IMR-90 (cell line): ENCODE measurements at regions not wholly inside any gene's neighbourhood (a gene's known extent, or its start where the extent isn't known, plus 50 kb on each side); places are given as distances from the start of the nearest gene placed in this dataset.

Experiments
- ATAC-seq: fragments of 200-7000 bp; cut with Tn5 transposase; 2 replicates; pipeline ENCODE4 v1.9.1; 2020; ENCODE audit warnings: low read depth, mild to moderate bottlenecking, moderate library complexity
- BruUV-seq: library from RNA; stranded (reverse); fragments of 400-500 nt; replicated peaks from 2 replicates; lab custom pipeline; 2021; lab: Mats Ljungman, UMichigan
- CTCF ChIA-PET: fragments of 300-600 bp; formaldehyde crosslinking; extraction: SDS; loops from one replicate; lab custom pipeline; 2021; ENCODE audit warnings: antibody characterized with exemption; lab: Yijun Ruan, JAX
- POLR2A ChIA-PET: fragments of 300-600 bp; sonication (Branson Sonifier 250); formaldehyde crosslinking; loops from one replicate; lab custom pipeline; 2022; ENCODE audit warnings: antibody characterized with exemption; ENCODE audit not compliant: unreplicated experiment; lab: Charles Lee
- DNase-seq: peaks from one replicate; pipeline ENCODE4 v3.0.0; 2013
- H2AFZ ChIP-seq: replicated peaks from 2 replicates; pipeline ENCODE3; 2013; ENCODE audit warnings: low read length, mild to moderate bottlenecking; ENCODE audit not compliant: poor library complexity
- H2AK5ac ChIP-seq: 2 replicates; pipeline ENCODE4 v1.6.1; 2013; ENCODE audit warnings: low read depth, low read length, inconsistent platforms
- H2AK9ac ChIP-seq: replicated peaks from 2 replicates; pipeline ENCODE3; 2013; ENCODE audit warnings: mild to moderate bottlenecking, low read depth, low read length, moderate library complexity; ENCODE audit not compliant: poor library complexity
- H2BK120ac ChIP-seq: 2 replicates; pipeline ENCODE4 v1.6.1; 2013; ENCODE audit warnings: low read depth, low read length, inconsistent platforms
- H2BK15ac ChIP-seq: 3 replicates; pipeline ENCODE4 v1.6.1; 2013; ENCODE audit warnings: low read depth, low read length, inconsistent platforms
- H2BK20ac ChIP-seq: 2 replicates; pipeline ENCODE4 v1.6.1; 2013; ENCODE audit warnings: low read depth, mild to moderate bottlenecking, inconsistent platforms, low read length, moderate library complexity
- H2BK5ac ChIP-seq: 2 replicates; pipeline ENCODE4 v1.6.1; 2013; ENCODE audit warnings: mild to moderate bottlenecking, low read depth, low read length, inconsistent platforms; ENCODE audit not compliant: poor library complexity, severe bottlenecking
- H3K14ac ChIP-seq: replicated peaks from 2 replicates; pipeline ENCODE4 v1.6.1; 2013; ENCODE audit warnings: low read depth, low read length, inconsistent platforms
- H3K18ac ChIP-seq: 2 replicates; pipeline ENCODE4 v1.6.1; 2013; ENCODE audit warnings: low read depth, low read length, control low read depth
- H3K23ac ChIP-seq: 2 replicates; pipeline ENCODE4 v1.6.1; 2013; ENCODE audit warnings: low read depth, low read length, inconsistent platforms
- H3K27ac ChIP-seq: 2 replicates; pipeline ENCODE4 v1.5.1; 2013; ENCODE audit warnings: mild to moderate bottlenecking, control low read depth, low read length; ENCODE audit not compliant: insufficient read depth
- H3K27me3 ChIP-seq: 2 replicates; pipeline ENCODE4 v1.6.1; 2013; ENCODE audit warnings: low read length; ENCODE audit not compliant: control insufficient read depth, insufficient read depth
- H3K36me3 ChIP-seq: 2 replicates; pipeline ENCODE4 v1.6.1; 2013; ENCODE audit warnings: low read length, mixed read lengths; ENCODE audit not compliant: control insufficient read depth, insufficient read depth
- H3K4ac ChIP-seq: 2 replicates; pipeline ENCODE4 v1.6.1; 2013; ENCODE audit warnings: low read depth, low read length, inconsistent platforms
- H3K4me1 ChIP-seq: 2 replicates; pipeline ENCODE4 v1.6.1; 2013; ENCODE audit warnings: low read length, mixed read lengths; ENCODE audit not compliant: control insufficient read depth, insufficient read depth
- H3K4me2 ChIP-seq: 2 replicates; pipeline ENCODE4 v1.6.1; 2013; ENCODE audit warnings: low read depth, mild to moderate bottlenecking, control low read depth, low read length, moderate library complexity
- H3K4me3 ChIP-seq: 2 replicates; pipeline ENCODE4 v1.5.1; 2013; ENCODE audit warnings: low read depth, mild to moderate bottlenecking, control low read depth, low read length, moderate library complexity; ENCODE audit not compliant: insufficient read depth
- H3K56ac ChIP-seq: 2 replicates; pipeline ENCODE4 v1.6.1; 2013; ENCODE audit warnings: low read length, inconsistent platforms; ENCODE audit not compliant: insufficient read depth; ENCODE audit errors: extremely low read depth
- H3K79me1 ChIP-seq, 2 experiments: 2 replicates each; pipeline ENCODE4 v1.6.1; 2013; ENCODE audit warnings: low read length in 2 of 2, inconsistent platforms in 1 of 2, low read depth in 1 of 2
- H3K9ac ChIP-seq: 2 replicates; pipeline ENCODE4 v1.6.1; 2013; ENCODE audit warnings: low read depth, low read length, control low read depth
- H3K9me1 ChIP-seq: 2 replicates; pipeline ENCODE4 v1.6.1; 2013; ENCODE audit warnings: low read length, inconsistent platforms; ENCODE audit not compliant: insufficient read depth
- H3K9me3 ChIP-seq: 2 replicates; pipeline ENCODE4 v1.6.1; 2013; ENCODE audit warnings: low read length; ENCODE audit not compliant: control insufficient read depth, insufficient read depth
- H4K20me1 ChIP-seq: 2 replicates; pipeline ENCODE4 v1.6.1; 2013; ENCODE audit warnings: low read length, inconsistent platforms; ENCODE audit not compliant: insufficient read depth
- H4K5ac ChIP-seq: 2 replicates; pipeline ENCODE4 v1.6.1; 2013; ENCODE audit warnings: mild to moderate bottlenecking, low read depth, low read length, control low read depth
- H4K8ac ChIP-seq, 2 experiments: 2 replicates each; pipeline ENCODE4 v1.6.1; 2013; ENCODE audit warnings: low read depth in 2 of 2, low read length in 2 of 2, control low read depth in 1 of 2, inconsistent platforms in 1 of 2
- H4K91ac ChIP-seq: 2 replicates; pipeline ENCODE4 v1.6.1; 2013; ENCODE audit warnings: low read depth, low read length, inconsistent platforms; ENCODE audit not compliant: insufficient read depth
- BHLHE40 ChIP-seq: fragments of 150-350 bp; IDR thresholded peaks from 2 replicates; pipeline ENCODE4 v1.6.1; 2016; ENCODE audit warnings: mild to moderate bottlenecking, low read depth, low read length
- CEBPB ChIP-seq: IDR thresholded peaks from 2 replicates; pipeline ENCODE4 v1.6.1; 2012; ENCODE audit warnings: low read depth, low read length, improper control_type of control experiment
- CHD1 ChIP-seq: IDR thresholded peaks from 2 replicates; pipeline ENCODE4 v1.6.1; 2012; ENCODE audit warnings: low read depth, low read length, improper control_type of control experiment
- CTCF ChIP-seq: conservative IDR thresholded peaks from 2 replicates; pipeline ENCODE4 v1.5.1; 2012; ENCODE audit warnings: mild to moderate bottlenecking, low read depth, low read length, improper control_type of control experiment
- ELK1 ChIP-seq: fragments of 150-350 bp; IDR thresholded peaks from 2 replicates; pipeline ENCODE4 v1.6.1; 2016; ENCODE audit warnings: low read depth, mild to moderate bottlenecking, low read length, moderate library complexity, borderline replicate concordance
- FOS ChIP-seq: fragments of 150-350 bp; IDR thresholded peaks from 2 replicates; pipeline ENCODE4 v1.6.1; 2016; ENCODE audit warnings: low read depth, low read length
- MAFK ChIP-seq: IDR thresholded peaks from 2 replicates; pipeline ENCODE4 v1.6.1; 2012; ENCODE audit warnings: low read depth, low read length, improper control_type of control experiment
- MAZ ChIP-seq: IDR thresholded peaks from 2 replicates; pipeline ENCODE4 v1.6.1; 2012; ENCODE audit warnings: low read depth, mild to moderate bottlenecking, low read length, improper control_type of control experiment, moderate library complexity, borderline replicate concordance
- MXI1 ChIP-seq: IDR thresholded peaks from 2 replicates; pipeline ENCODE4 v1.6.1; 2012; ENCODE audit warnings: low read depth, mild to moderate bottlenecking, low read length, moderate library complexity, borderline replicate concordance
- NFE2L2 ChIP-seq: fragments of 150-350 bp; IDR thresholded peaks from 2 replicates; pipeline ENCODE4 v1.6.1; 2016; ENCODE audit warnings: low read depth, mild to moderate bottlenecking, low read length
- POLR2A ChIP-seq: IDR thresholded peaks from 2 replicates; pipeline ENCODE4 v1.6.1; 2012; ENCODE audit warnings: mild to moderate bottlenecking, low read depth, low read length
- RAD21 ChIP-seq: IDR thresholded peaks from 2 replicates; pipeline ENCODE4 v1.6.1; 2012; ENCODE audit warnings: low read length, improper control_type of control experiment
- RCOR1 ChIP-seq: IDR thresholded peaks from 2 replicates; pipeline ENCODE4 v1.6.1; 2012; ENCODE audit warnings: mild to moderate bottlenecking, low read length, improper control_type of control experiment; ENCODE audit not compliant: insufficient replicate concordance
- RFX5 ChIP-seq: IDR thresholded peaks from 2 replicates; pipeline ENCODE4 v1.8.0; 2012; ENCODE audit warnings: low read depth, mild to moderate bottlenecking, low read length, moderate library complexity
- SMC3 ChIP-seq: fragments of 150-350 bp; IDR thresholded peaks from 2 replicates; pipeline ENCODE4 v1.6.1; 2016; ENCODE audit warnings: low read depth, mild to moderate bottlenecking, antibody characterized with exemption, low read length, moderate library complexity
- USF2 ChIP-seq: fragments of 150-350 bp; IDR thresholded peaks from 2 replicates; pipeline ENCODE4 v1.6.1; 2017; ENCODE audit warnings: mild to moderate bottlenecking, antibody characterized with exemption, low read length, low read depth
- WGBS, 2 experiments: methylation state at CpG; one replicate each; pipeline versions ENCODE4 v1.1.5 to v1.1.7; 2013; ENCODE audit warnings: missing lambda C conversion rate in 2 of 2; ENCODE audit not compliant: insufficient read length in 1 of 2; ENCODE audit errors: extremely low coverage in 2 of 2; 5-methylcytosine and 5-hydroxymethylcytosine counted together
- dilution Hi-C: fragments of 300-500 bp; cut with HindIII; formaldehyde crosslinking; loops from one replicate; pipeline ENCODE4 v1.14.3; 2018; ENCODE audit warnings: low sequenced_read_pairs; ENCODE audit not compliant: unreplicated experiment
- in situ Hi-C: fragments of 300-500 bp; cut with MboI; formaldehyde crosslinking; loops from 3 replicates; pipeline ENCODE4 v1.14.3; 2019; ENCODE audit warnings: low sequenced_read_pairs, inconsistent platforms, mixed read lengths
- intact Hi-C: fragments of 100-400 bp; cut with micrococcal nuclease; formaldehyde crosslinking; loops from 2 replicates; pipeline ENCODE4 v1.10.0; 2022

GRCh38 chr9:32906213-32906612 lies 95.2 kb downstream of the APTX start:
- no peak overlapping the region for H2AFZ ChIP-seq
- no peak overlapping the region for H3K4me2 ChIP-seq
- no peak overlapping the region for H2BK5ac ChIP-seq
- no peak overlapping the region for H4K8ac ChIP-seq
- no peak overlapping the region for H2AK9ac ChIP-seq
- DNase-seq (no peak), ATAC-seq (no peak)
- H3K9me3 ChIP-seq: no peaks in the 10 kb centered on the region
- no peak overlapping the region for H2BK15ac ChIP-seq
- no peak overlapping the region for H3K4ac ChIP-seq
- no peak overlapping the region for H4K5ac ChIP-seq
- H3K14ac ChIP-seq: no peak overlapping the region
- H3K4me1 ChIP-seq: no peaks in the 10 kb centered on the region
- in situ Hi-C loops (no loop called here), intact Hi-C loops (no loop called here), dilution Hi-C loops (no loop called here)
- H3K4me3 ChIP-seq: no peak overlapping the region
- H2AK5ac ChIP-seq: no peak overlapping the region
- no peak overlapping the region for H3K9ac ChIP-seq
- POLR2A ChIA-PET: no interaction called here
- no peaks in the 10 kb centered on the region for H3K9me1 ChIP-seq
- no peak overlapping the region for H3K18ac ChIP-seq
- H3K23ac ChIP-seq: no peak overlapping the region
- TF ChIP-seq NFE2L2 (no peak), RFX5 (no peak), FOS (no peak), BHLHE40 (no peak), SMC3 (no peak), MAFK (no peak), CHD1 (no peak), MXI1 (no peak), ELK1 (no peak), USF2 (no peak), CEBPB (no peak), POLR2A (no peak), MAZ (no peak), RCOR1 (no peak), CTCF (no peak), RAD21 (no peak)
- no peaks in the 10 kb centered on the region for H3K36me3 ChIP-seq
- no peak overlapping the region for H2BK20ac ChIP-seq
- no CpG with 5 or more reads among the region's 7 CpGs for WGBS, 2 experiments
- CTCF ChIA-PET: no interaction called here
- no TSS peak for BruUV-seq
- H2BK120ac ChIP-seq: no peak overlapping the region
- H4K91ac ChIP-seq: no peak overlapping the region
- H3K27me3 ChIP-seq: no peaks in the 10 kb centered on the region
- no peaks in the 10 kb centered on the region for H3K79me1 ChIP-seq
- H4K20me1 ChIP-seq: no peaks in the 10 kb centered on the region
- H3K56ac ChIP-seq: no peak overlapping the region
- H3K27ac ChIP-seq: no peak overlapping the region
